ENCODE measurements at regions not wholly inside any gene's neighbourhood (a gene's known extent, or its start where the extent isn't known, plus 50 kb on each side); places are given as distances from the start of the nearest gene placed in this dataset.

DNA sequence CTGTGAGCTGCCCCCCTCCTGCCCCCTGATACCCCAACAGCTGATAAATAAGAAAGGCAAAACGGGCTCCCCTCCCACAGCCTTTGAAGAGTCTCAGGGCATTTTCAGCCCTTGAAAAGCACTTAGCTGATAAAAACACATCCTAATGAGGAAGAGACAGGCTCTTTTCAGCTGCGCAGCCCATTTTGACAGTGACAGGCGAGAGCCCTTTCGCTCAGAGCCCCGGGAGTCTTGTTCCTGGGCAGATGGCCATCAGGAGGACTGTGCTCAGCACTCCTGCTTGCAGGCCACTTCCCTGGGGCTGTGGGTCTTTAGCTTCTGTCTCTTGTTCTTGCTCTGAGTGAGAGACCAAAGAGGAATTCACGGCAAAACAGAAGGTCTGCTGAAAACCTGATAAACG, 757.2 kb downstream of the BRD1 start:
- TF ChIP-seq EZH2 (IDR thresholded peaks at IDR 0.05; ENCODE audit: insufficient read depth, poor library complexity, severe bottlenecking) (no peak), EZH2phosphoT487 (IDR thresholded peaks at IDR 0.05; ENCODE audit: insufficient read depth, low read depth) (no peak)
